H1 (cell line): ENCODE measurements at regions not wholly inside any gene's neighbourhood (a gene's known extent, or its start where the extent isn't known, plus 50 kb on each side); places are given as distances from the start of the nearest gene placed in this dataset.

Experiments
- CBX5 ChIP-seq: fragments of 300-800, 300-1000 bp; sonication (generic); IDR thresholded peaks from 2 replicates; pipeline ENCODE4 v1.7.1; 2016; ENCODE audit warnings: antibody characterized with exemption, low read length, low read depth
- POLR2AphosphoS5 ChIP-seq: IDR thresholded peaks from 2 replicates; pipeline ENCODE4 v1.6.1; 2011; ENCODE audit warnings: low read depth, low read length
- TF ChIP-seq, protein P1 (sequence below): fragments of 300-600 bp; sonication (generic); IDR thresholded peaks from 2 replicates; pipeline ENCODE4 v1.7.1; 2012; ENCODE audit warnings: low read length, moderate library complexity, mild to moderate bottlenecking, inconsistent platforms; ENCODE audit not compliant: insufficient replicate concordance
- TF ChIP-seq, protein P2 (sequence below): IDR thresholded peaks from 2 replicates; pipeline ENCODE4 v1.6.1; 2011; ENCODE audit warnings: low read length, improper control_type of control experiment

DNA sequence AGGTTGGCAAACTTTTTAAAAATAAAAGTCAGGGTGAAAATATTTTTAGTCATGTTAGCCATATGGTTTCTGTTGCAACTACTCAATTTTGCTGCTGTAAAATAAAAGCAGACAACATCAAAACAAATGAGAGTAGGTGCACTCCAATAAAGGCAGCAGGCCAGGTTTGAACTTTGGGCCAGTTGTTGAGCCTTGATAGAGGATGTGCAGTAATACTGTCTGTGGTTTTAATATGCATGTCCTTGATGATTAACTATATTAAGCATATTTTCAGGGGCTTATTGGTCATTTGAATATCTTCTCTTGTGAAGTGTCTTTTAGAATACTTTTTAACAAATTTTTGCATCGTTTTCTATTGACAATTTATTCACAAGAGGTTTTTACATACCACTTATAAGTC lies 1399.9 kb upstream of the B3GALT2 start (continued):
- TF ChIP-seq, protein P1, sequence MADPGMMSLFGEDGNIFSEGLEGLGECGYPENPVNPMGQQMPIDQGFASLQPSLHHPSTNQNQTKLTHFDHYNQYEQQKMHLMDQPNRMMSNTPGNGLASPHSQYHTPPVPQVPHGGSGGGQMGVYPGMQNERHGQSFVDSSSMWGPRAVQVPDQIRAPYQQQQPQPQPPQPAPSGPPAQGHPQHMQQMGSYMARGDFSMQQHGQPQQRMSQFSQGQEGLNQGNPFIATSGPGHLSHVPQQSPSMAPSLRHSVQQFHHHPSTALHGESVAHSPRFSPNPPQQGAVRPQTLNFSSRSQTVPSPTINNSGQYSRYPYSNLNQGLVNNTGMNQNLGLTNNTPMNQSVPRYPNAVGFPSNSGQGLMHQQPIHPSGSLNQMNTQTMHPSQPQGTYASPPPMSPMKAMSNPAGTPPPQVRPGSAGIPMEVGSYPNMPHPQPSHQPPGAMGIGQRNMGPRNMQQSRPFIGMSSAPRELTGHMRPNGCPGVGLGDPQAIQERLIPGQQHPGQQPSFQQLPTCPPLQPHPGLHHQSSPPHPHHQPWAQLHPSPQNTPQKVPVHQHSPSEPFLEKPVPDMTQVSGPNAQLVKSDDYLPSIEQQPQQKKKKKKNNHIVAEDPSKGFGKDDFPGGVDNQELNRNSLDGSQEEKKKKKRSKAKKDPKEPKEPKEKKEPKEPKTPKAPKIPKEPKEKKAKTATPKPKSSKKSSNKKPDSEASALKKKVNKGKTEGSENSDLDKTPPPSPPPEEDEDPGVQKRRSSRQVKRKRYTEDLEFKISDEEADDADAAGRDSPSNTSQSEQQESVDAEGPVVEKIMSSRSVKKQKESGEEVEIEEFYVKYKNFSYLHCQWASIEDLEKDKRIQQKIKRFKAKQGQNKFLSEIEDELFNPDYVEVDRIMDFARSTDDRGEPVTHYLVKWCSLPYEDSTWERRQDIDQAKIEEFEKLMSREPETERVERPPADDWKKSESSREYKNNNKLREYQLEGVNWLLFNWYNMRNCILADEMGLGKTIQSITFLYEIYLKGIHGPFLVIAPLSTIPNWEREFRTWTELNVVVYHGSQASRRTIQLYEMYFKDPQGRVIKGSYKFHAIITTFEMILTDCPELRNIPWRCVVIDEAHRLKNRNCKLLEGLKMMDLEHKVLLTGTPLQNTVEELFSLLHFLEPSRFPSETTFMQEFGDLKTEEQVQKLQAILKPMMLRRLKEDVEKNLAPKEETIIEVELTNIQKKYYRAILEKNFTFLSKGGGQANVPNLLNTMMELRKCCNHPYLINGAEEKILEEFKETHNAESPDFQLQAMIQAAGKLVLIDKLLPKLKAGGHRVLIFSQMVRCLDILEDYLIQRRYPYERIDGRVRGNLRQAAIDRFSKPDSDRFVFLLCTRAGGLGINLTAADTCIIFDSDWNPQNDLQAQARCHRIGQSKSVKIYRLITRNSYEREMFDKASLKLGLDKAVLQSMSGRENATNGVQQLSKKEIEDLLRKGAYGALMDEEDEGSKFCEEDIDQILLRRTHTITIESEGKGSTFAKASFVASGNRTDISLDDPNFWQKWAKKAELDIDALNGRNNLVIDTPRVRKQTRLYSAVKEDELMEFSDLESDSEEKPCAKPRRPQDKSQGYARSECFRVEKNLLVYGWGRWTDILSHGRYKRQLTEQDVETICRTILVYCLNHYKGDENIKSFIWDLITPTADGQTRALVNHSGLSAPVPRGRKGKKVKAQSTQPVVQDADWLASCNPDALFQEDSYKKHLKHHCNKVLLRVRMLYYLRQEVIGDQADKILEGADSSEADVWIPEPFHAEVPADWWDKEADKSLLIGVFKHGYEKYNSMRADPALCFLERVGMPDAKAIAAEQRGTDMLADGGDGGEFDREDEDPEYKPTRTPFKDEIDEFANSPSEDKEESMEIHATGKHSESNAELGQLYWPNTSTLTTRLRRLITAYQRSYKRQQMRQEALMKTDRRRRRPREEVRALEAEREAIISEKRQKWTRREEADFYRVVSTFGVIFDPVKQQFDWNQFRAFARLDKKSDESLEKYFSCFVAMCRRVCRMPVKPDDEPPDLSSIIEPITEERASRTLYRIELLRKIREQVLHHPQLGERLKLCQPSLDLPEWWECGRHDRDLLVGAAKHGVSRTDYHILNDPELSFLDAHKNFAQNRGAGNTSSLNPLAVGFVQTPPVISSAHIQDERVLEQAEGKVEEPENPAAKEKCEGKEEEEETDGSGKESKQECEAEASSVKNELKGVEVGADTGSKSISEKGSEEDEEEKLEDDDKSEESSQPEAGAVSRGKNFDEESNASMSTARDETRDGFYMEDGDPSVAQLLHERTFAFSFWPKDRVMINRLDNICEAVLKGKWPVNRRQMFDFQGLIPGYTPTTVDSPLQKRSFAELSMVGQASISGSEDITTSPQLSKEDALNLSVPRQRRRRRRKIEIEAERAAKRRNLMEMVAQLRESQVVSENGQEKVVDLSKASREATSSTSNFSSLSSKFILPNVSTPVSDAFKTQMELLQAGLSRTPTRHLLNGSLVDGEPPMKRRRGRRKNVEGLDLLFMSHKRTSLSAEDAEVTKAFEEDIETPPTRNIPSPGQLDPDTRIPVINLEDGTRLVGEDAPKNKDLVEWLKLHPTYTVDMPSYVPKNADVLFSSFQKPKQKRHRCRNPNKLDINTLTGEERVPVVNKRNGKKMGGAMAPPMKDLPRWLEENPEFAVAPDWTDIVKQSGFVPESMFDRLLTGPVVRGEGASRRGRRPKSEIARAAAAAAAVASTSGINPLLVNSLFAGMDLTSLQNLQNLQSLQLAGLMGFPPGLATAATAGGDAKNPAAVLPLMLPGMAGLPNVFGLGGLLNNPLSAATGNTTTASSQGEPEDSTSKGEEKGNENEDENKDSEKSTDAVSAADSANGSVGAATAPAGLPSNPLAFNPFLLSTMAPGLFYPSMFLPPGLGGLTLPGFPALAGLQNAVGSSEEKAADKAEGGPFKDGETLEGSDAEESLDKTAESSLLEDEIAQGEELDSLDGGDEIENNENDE: no peak
- TF ChIP-seq CBX5: no peak
- TF ChIP-seq POLR2AphosphoS5: no peak
- TF ChIP-seq, protein P2, sequence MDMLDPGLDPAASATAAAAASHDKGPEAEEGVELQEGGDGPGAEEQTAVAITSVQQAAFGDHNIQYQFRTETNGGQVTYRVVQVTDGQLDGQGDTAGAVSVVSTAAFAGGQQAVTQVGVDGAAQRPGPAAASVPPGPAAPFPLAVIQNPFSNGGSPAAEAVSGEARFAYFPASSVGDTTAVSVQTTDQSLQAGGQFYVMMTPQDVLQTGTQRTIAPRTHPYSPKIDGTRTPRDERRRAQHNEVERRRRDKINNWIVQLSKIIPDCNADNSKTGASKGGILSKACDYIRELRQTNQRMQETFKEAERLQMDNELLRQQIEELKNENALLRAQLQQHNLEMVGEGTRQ: no peak
